ENCODE measurements at regions not wholly inside any gene's neighbourhood (a gene's known extent, or its start where the extent isn't known, plus 50 kb on each side); places are given as distances from the start of the nearest gene placed in this dataset.

DNA sequence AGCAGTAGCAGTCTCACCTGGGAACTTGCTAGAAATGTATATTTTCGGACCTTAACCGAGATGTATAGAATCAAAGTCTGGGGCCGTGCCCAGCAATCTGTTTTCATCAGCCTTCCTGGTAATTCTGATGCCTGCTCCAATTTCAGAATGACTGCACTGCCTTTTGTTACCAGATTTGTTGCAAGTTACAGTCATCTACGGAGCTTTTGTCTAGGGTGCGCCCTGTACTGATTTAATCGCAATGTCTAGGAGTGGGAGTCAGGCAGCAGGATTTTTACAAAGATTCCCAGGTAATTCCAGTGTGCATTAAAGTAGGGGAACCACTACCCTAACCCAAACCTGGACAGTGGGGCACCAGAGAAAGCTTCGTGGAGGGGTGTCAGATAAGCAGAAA, 178.0 kb downstream of the HAUS1 start:
- Histone ChIP-seq H2BK12ac (ENCODE audit: low read length) (no peak overlapping the region), H3K27me3 (ENCODE audit: control insufficient read depth in 3 of 3, insufficient read depth in 3 of 3, low read depth in 1 of 3, low read length in 3 of 3) (no peaks in the 10 kb centered on the region), H3K4me2 (ENCODE audit: insufficient read depth, low read length, poor library complexity, severe bottlenecking) (no peak overlapping the region), H3K27ac (replicated peaks; ENCODE audit: low read length) (no peak overlapping the region), H2AK5ac (ENCODE audit: low read depth, low read length) (no peak overlapping the region), H3K18ac (ENCODE audit: low read length) (no peak overlapping the region), H4K91ac (ENCODE audit: low read depth, low read length, poor library complexity) (no peak overlapping the region), H3K23ac (ENCODE audit: low read depth, low read length, poor library complexity) (no peak overlapping the region), H3K14ac (ENCODE audit: low read length) (no peak overlapping the region), H3K9ac (ENCODE audit: low read depth, low read length, poor library complexity) (no peak overlapping the region), H3K36me3 (replicated peaks in 1 of 2; ENCODE audit: control insufficient read depth in 2 of 2, insufficient read depth in 2 of 2, low read length in 2 of 2) (no peaks in the 10 kb centered on the region), H3K4me3 (ENCODE audit: low read length in 2 of 2) (no peak overlapping the region), H3K79me1 (ENCODE audit: low read depth, low read length) (no peaks in the 10 kb centered on the region), H2BK120ac (ENCODE audit: low read depth, low read length) (no peak overlapping the region), H2BK15ac (ENCODE audit: low read length) (no peak overlapping the region), H4K8ac (ENCODE audit: low read depth, low read length) (no peak overlapping the region), H3K4ac (ENCODE audit: low read length) (no peak overlapping the region), H3K9me3 (replicated peaks in 1 of 2; ENCODE audit: control insufficient read depth in 2 of 2, insufficient read depth in 1 of 2, low read depth in 1 of 2, low read length in 2 of 2) (no peaks in the 10 kb centered on the region), H3K4me1 (ENCODE audit: control insufficient read depth in 2 of 2, insufficient read depth in 1 of 2, low read depth in 1 of 2, low read length in 2 of 2) (peaks cover 14 to 24% of the 10 kb centered on the region in 2 donors), H2AFZ (ENCODE audit: low read length) (no peak overlapping the region), H2BK5ac (ENCODE audit: low read length) (no peak overlapping the region)
- DNase-seq (ENCODE audit: low spot score) = no peak
- WGBS, 2 donors (ENCODE audit: extremely low coverage in 2 of 2, insufficient read length in 2 of 2, insufficient replicate concordance in 1 of 2) = no CpG with 5 or more reads among the region's 7 CpGs

- no peak overlapping the region for H2BK15ac ChIP-seq (ENCODE audit: low read length)
- H2AK5ac ChIP-seq (ENCODE audit: low read depth, low read length) = no peak overlapping the region
- no peak overlapping the region for H3K4me2 ChIP-seq (ENCODE audit: insufficient read depth, low read length, poor library complexity, severe bottlenecking)
- H2BK5ac ChIP-seq (ENCODE audit: low read length) = no peak overlapping the region
- H3K4ac ChIP-seq (ENCODE audit: low read length) = no peak overlapping the region
- H3K9me3 ChIP-seq (replicated peaks in 1 of 2; ENCODE audit: control insufficient read depth in 2 of 2, insufficient read depth in 1 of 2, low read depth in 1 of 2, low read length in 2 of 2) = no peaks in the 10 kb centered on the region
- no peak overlapping the region for H3K4me3 ChIP-seq (ENCODE audit: low read length in 2 of 2)
- H2BK120ac ChIP-seq (ENCODE audit: low read depth, low read length) = no peak overlapping the region
- no peak overlapping the region for H3K18ac ChIP-seq (ENCODE audit: low read length)
- no CpG with 5 or more reads among the region's 7 CpGs for WGBS, 2 donors (ENCODE audit: extremely low coverage in 2 of 2, insufficient read length in 2 of 2, insufficient replicate concordance in 1 of 2)
- no peaks in the 10 kb centered on the region for H3K79me1 ChIP-seq (ENCODE audit: low read depth, low read length)
- DNase-seq (ENCODE audit: low spot score) = no peak
- no peak overlapping the region for H3K9ac ChIP-seq (ENCODE audit: low read depth, low read length, poor library complexity)
- H3K36me3 ChIP-seq (replicated peaks in 1 of 2; ENCODE audit: control insufficient read depth in 2 of 2, insufficient read depth in 2 of 2, low read length in 2 of 2) = no peaks in the 10 kb centered on the region
- no peak overlapping the region for H3K27ac ChIP-seq (replicated peaks; ENCODE audit: low read length)
- H2BK12ac ChIP-seq (ENCODE audit: low read length) = no peak overlapping the region
- peaks cover 14 to 24% of the 10 kb centered on the region in 2 donors for H3K4me1 ChIP-seq (ENCODE audit: control insufficient read depth in 2 of 2, insufficient read depth in 1 of 2, low read depth in 1 of 2, low read length in 2 of 2)
- no peak overlapping the region for H4K8ac ChIP-seq (ENCODE audit: low read depth, low read length)
- no peaks in the 10 kb centered on the region for H3K27me3 ChIP-seq (ENCODE audit: control insufficient read depth in 3 of 3, insufficient read depth in 3 of 3, low read depth in 1 of 3, low read length in 3 of 3)
- no peak overlapping the region for H2AFZ ChIP-seq (ENCODE audit: low read length)
- no peak overlapping the region for H3K23ac ChIP-seq (ENCODE audit: low read depth, low read length, poor library complexity)
- H3K14ac ChIP-seq (ENCODE audit: low read length) = no peak overlapping the region
- no peak overlapping the region for H4K91ac ChIP-seq (ENCODE audit: low read depth, low read length, poor library complexity)
These were observed 178.5 kb downstream of the HAUS1 start for GRCh38 chr18:46282646-46283045.

- no peak overlapping the region for H3K27ac ChIP-seq (replicated peaks; ENCODE audit: low read length)
- H3K4me2 ChIP-seq (ENCODE audit: insufficient read depth, low read length, poor library complexity, severe bottlenecking) = no peak overlapping the region
- no peak overlapping the region for H2AFZ ChIP-seq (ENCODE audit: low read length)
- WGBS, 2 donors (ENCODE audit: extremely low coverage in 2 of 2, insufficient read length in 2 of 2, insufficient replicate concordance in 1 of 2) = no CpG with 5 or more reads among the region's 7 CpGs
- peaks cover 14 to 20% of the 10 kb centered on the region in 2 donors for H3K4me1 ChIP-seq (ENCODE audit: control insufficient read depth in 2 of 2, insufficient read depth in 1 of 2, low read depth in 1 of 2, low read length in 2 of 2)
- no peaks in the 10 kb centered on the region for H3K27me3 ChIP-seq (ENCODE audit: control insufficient read depth in 3 of 3, insufficient read depth in 3 of 3, low read depth in 1 of 3, low read length in 3 of 3)
- H2BK12ac ChIP-seq (ENCODE audit: low read length) = no peak overlapping the region
- H3K79me1 ChIP-seq (ENCODE audit: low read depth, low read length) = no peaks in the 10 kb centered on the region
- no peak overlapping the region for H3K18ac ChIP-seq (ENCODE audit: low read length)
- H2BK120ac ChIP-seq (ENCODE audit: low read depth, low read length) = no peak overlapping the region
- H2BK15ac ChIP-seq (ENCODE audit: low read length) = no peak overlapping the region
- no peak overlapping the region for H2BK5ac ChIP-seq (ENCODE audit: low read length)
- H4K8ac ChIP-seq (ENCODE audit: low read depth, low read length) = no peak overlapping the region
- no peaks in the 10 kb centered on the region for H3K9me3 ChIP-seq (replicated peaks in 1 of 2; ENCODE audit: control insufficient read depth in 2 of 2, insufficient read depth in 1 of 2, low read depth in 1 of 2, low read length in 2 of 2)
- no peak overlapping the region for H3K4me3 ChIP-seq (ENCODE audit: low read length in 2 of 2)
- DNase-seq (ENCODE audit: low spot score) = no peak
- H2AK5ac ChIP-seq (ENCODE audit: low read depth, low read length) = no peak overlapping the region
- no peak overlapping the region for H4K91ac ChIP-seq (ENCODE audit: low read depth, low read length, poor library complexity)
- no peaks in the 10 kb centered on the region for H3K36me3 ChIP-seq (replicated peaks in 1 of 2; ENCODE audit: control insufficient read depth in 2 of 2, insufficient read depth in 2 of 2, low read length in 2 of 2)
- H3K9ac ChIP-seq (ENCODE audit: low read depth, low read length, poor library complexity) = no peak overlapping the region
- H3K23ac ChIP-seq (ENCODE audit: low read depth, low read length, poor library complexity) = no peak overlapping the region
- H3K14ac ChIP-seq (ENCODE audit: low read length) = no peak overlapping the region
- no peak overlapping the region for H3K4ac ChIP-seq (ENCODE audit: low read length)
These were observed 179.1 kb downstream of the HAUS1 start for GRCh38 chr18:46283268-46283667.

GRCh38 chr18:46283895-46284295, 179.7 kb downstream of the HAUS1 start:
- no peak overlapping the region for H2BK120ac ChIP-seq (ENCODE audit: low read depth, low read length)
- H3K23ac ChIP-seq (ENCODE audit: low read depth, low read length, poor library complexity) = no peak overlapping the region
- no CpG with 5 or more reads among the region's 4 CpGs for WGBS, 2 donors (ENCODE audit: extremely low coverage in 2 of 2, insufficient read length in 2 of 2, insufficient replicate concordance in 1 of 2)
- H3K36me3 ChIP-seq (replicated peaks in 1 of 2; ENCODE audit: control insufficient read depth in 2 of 2, insufficient read depth in 2 of 2, low read length in 2 of 2) = no peaks in the 10 kb centered on the region
- no peak overlapping the region for H2AK5ac ChIP-seq (ENCODE audit: low read depth, low read length)
- no peak overlapping the region for H3K9ac ChIP-seq (ENCODE audit: low read depth, low read length, poor library complexity)
- no peak overlapping the region for H3K4me3 ChIP-seq (ENCODE audit: low read length in 2 of 2)
- no peak overlapping the region for H3K4me2 ChIP-seq (ENCODE audit: insufficient read depth, low read length, poor library complexity, severe bottlenecking)
- no peak overlapping the region for H4K91ac ChIP-seq (ENCODE audit: low read depth, low read length, poor library complexity)
- H3K18ac ChIP-seq (ENCODE audit: low read length) = no peak overlapping the region
- H3K27ac ChIP-seq (replicated peaks; ENCODE audit: low read length) = no peak overlapping the region
- no peak overlapping the region for H3K4ac ChIP-seq (ENCODE audit: low read length)
- no peaks in the 10 kb centered on the region for H3K27me3 ChIP-seq (ENCODE audit: control insufficient read depth in 3 of 3, insufficient read depth in 3 of 3, low read depth in 1 of 3, low read length in 3 of 3)
- no peak overlapping the region for H4K8ac ChIP-seq (ENCODE audit: low read depth, low read length)
- no peaks in the 10 kb centered on the region for H3K79me1 ChIP-seq (ENCODE audit: low read depth, low read length)
- no peak overlapping the region for H2BK5ac ChIP-seq (ENCODE audit: low read length)
- no peak overlapping the region for H3K14ac ChIP-seq (ENCODE audit: low read length)
- no peak overlapping the region for H2AFZ ChIP-seq (ENCODE audit: low read length)
- no peak overlapping the region for H2BK12ac ChIP-seq (ENCODE audit: low read length)
- H3K4me1 ChIP-seq (ENCODE audit: control insufficient read depth in 2 of 2, insufficient read depth in 1 of 2, low read depth in 1 of 2, low read length in 2 of 2) = peaks cover 14 to 20% of the 10 kb centered on the region in 2 donors
- no peaks in the 10 kb centered on the region for H3K9me3 ChIP-seq (replicated peaks in 1 of 2; ENCODE audit: control insufficient read depth in 2 of 2, insufficient read depth in 1 of 2, low read depth in 1 of 2, low read length in 2 of 2)
- no peak overlapping the region for H2BK15ac ChIP-seq (ENCODE audit: low read length)
- no peak for DNase-seq (ENCODE audit: low spot score)
